HG03064 (cell line): ENCODE measurements at regions not wholly inside any gene's neighbourhood (a gene's known extent, or its start where the extent isn't known, plus 50 kb on each side); places are given as distances from the start of the nearest gene placed in this dataset.
"Not testable (repeated sequence)": the region's sequence is repeated elsewhere in the genome, so short reads cannot be mapped to it uniquely, and the experiment has no call there.

Source experiments
- ATAC-seq: cut with Tn5 transposase; IDR thresholded peaks from one replicate; pipeline ENCODE4 v1.9.1; 2021; ENCODE audit warnings: low read depth; ENCODE audit not compliant: unreplicated experiment

GRCh38 chrX:123093792-123094191, 90.3 kb upstream of the GRIA3 start:
- no peak for ATAC-seq

DNA sequence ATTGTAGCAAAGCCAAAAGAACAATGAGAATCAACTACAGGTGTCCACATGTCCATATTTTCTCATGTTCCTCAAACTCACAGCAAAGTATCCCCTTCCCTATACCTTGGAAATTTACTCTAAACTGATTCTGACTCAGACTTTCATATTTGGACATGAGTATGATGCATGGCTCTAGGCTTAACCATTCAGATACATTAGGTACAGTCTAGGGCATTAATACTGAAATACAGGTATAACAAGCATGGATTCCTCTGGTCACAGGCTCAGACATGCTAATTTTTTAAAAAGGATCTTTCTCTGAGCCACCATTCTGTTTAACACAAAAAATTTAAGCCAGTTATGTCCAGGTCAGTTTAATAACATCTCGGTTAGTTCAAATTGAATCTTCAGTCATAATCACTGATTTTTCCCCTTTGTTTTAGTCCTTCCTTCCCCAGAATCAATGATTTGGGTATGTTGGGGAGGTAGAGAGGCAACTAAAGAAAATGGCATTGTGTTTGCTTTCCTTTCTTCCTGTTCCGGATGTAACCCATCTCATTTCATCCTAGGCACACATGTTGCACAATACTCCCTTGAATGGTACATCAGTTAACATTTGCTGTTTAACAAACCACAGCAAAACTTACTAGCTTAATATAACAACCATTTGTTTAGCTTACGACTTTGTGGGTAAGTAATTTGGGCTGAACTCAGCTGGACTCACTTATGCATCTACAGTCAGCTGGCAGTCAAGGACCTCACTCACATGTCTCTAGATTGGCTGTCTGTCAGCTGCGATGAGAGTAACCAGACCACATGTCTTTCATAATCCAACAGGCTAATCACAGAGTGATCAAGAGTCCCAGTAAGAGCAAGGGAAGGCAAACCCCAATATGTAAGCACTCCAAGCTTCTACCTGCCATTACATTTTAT, 75.3 kb upstream of the GRIA3 start:
- no peak for ATAC-seq

GRCh38 chrX:123121241-123121640, 62.8 kb upstream of the GRIA3 start:
- ATAC-seq: no peak

DNA sequence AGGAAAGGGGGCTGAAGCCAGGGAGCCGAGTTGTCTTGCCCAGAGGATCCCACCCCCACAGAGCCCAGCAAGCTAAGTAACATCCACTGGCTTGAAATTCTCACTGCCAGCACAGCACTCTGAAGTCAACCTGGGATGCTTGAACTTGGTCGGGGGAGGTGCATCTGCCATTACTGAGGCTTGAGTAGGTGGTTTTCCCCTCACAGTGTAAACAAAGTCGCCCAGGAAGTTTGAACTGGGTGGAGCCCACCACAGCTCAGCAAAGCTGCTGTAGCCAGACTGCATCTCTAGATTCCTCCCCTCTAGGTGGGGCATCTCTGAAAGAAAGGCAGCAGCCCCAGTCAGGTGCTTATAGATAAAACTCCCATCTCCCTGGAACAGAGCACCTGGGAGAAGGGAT, 54.3 kb upstream of the GRIA3 start:
- not testable (repeated sequence) for ATAC-seq
